DOHH2 (cell line): ENCODE measurements at regions not wholly inside any gene's neighbourhood (a gene's known extent, or its start where the extent isn't known, plus 50 kb on each side); places are given as distances from the start of the nearest gene placed in this dataset.

Source experiments
- H3F3A ChIP-seq: fragments of 200-600 bp; sonication (generic), shearing (Covaris generic); 2 replicates; pipeline ENCODE4 v1.6.0; 2016; ENCODE audit warnings: antibody characterized with exemption, mild to moderate bottlenecking; ENCODE audit not compliant: control insufficient read depth, insufficient read depth
- H3K27ac ChIP-seq: fragments of 200-600 bp; sonication (generic); 2 replicates; pipeline ENCODE4 v1.5.1; 2014; ENCODE audit warnings: low read depth, mild to moderate bottlenecking, low read length, moderate library complexity
- H3K27me3 ChIP-seq: fragments of 200-600 bp; sonication (generic); 2 replicates; pipeline ENCODE4 v1.6.1; 2014; ENCODE audit warnings: mild to moderate bottlenecking, low read length, mixed read lengths; ENCODE audit not compliant: control insufficient read depth
- H3K36me3 ChIP-seq: fragments of 200-600 bp; sonication (generic); 2 replicates; pipeline ENCODE4 v1.6.1; 2014; ENCODE audit warnings: mild to moderate bottlenecking, low read length, moderate library complexity, mixed read lengths; ENCODE audit not compliant: control insufficient read depth
- H3K4me1 ChIP-seq: fragments of 200-600 bp; sonication (generic); 2 replicates; pipeline ENCODE4 v1.6.1; 2014; ENCODE audit warnings: mild to moderate bottlenecking, low read length, mixed read lengths; ENCODE audit not compliant: control insufficient read depth
- H3K4me2 ChIP-seq: fragments of 200-600 bp; sonication (generic); 2 replicates; pipeline ENCODE4 v1.6.0; 2014; ENCODE audit warnings: mild to moderate bottlenecking, low read length, moderate library complexity
- H3K4me3 ChIP-seq: fragments of 200-600 bp; sonication (generic); 2 replicates; pipeline ENCODE4 v1.5.1; 2014; ENCODE audit warnings: mild to moderate bottlenecking, low read length, mixed read lengths
- H3K79me2 ChIP-seq: fragments of 200-600 bp; sonication (generic); 2 replicates; pipeline ENCODE4 v1.6.1; 2014; ENCODE audit warnings: mild to moderate bottlenecking, low read length, mixed read lengths; ENCODE audit not compliant: control insufficient read depth
- H3K9me2 ChIP-seq: fragments of 200-600 bp; sonication (generic); replicated peaks from 2 replicates; pipeline ENCODE4 v1.6.1; 2014; ENCODE audit warnings: mild to moderate bottlenecking, low read length, mixed read lengths; ENCODE audit not compliant: control insufficient read depth
- H3K9me3 ChIP-seq: fragments of 200-600 bp; sonication (generic); 2 replicates; pipeline ENCODE4 v1.6.1; 2014; ENCODE audit warnings: antibody characterized with exemption, low read length, mixed read lengths; ENCODE audit not compliant: control insufficient read depth, insufficient read depth
- H4K20me1 ChIP-seq: fragments of 200-600 bp; sonication (generic); 2 replicates; pipeline ENCODE4 v1.6.0; 2014; ENCODE audit warnings: low read depth, mild to moderate bottlenecking, antibody characterized with exemption, low read length, moderate library complexity; ENCODE audit not compliant: control insufficient read depth, insufficient read depth
- CTCF ChIP-seq: fragments of 200-600 bp; sonication (generic); IDR thresholded peaks from one replicate; pipeline ENCODE4 v1.5.1; 2014; ENCODE audit warnings: antibody characterized with exemption, mild to moderate bottlenecking, low read depth, low read length; ENCODE audit not compliant: poor library complexity, severe bottlenecking
- EZH2phosphoT487 ChIP-seq: fragments of 200-600 bp; sonication (generic); IDR thresholded peaks from 2 replicates; pipeline ENCODE4 v1.6.1; 2017; ENCODE audit warnings: borderline replicate concordance, mild to moderate bottlenecking, antibody characterized with exemption, low read length, moderate library complexity, mixed read lengths

GRCh38 chr4:156230176-156230575, 276.5 kb upstream of the CTSO start:
- Histone ChIP-seq H3K27ac (no peak overlapping the region), H3K4me3 (no peak overlapping the region), H3K79me2 (no peaks in the 10 kb centered on the region), H4K20me1 (no peaks in the 10 kb centered on the region), H3K36me3 (no peaks in the 10 kb centered on the region), H3K4me1 (no peaks in the 10 kb centered on the region), H3K9me3 (no peaks in the 10 kb centered on the region), H3K27me3 (no peaks in the 10 kb centered on the region), H3K9me2 (no peaks in the 10 kb centered on the region), H3K4me2 (no peak overlapping the region), H3F3A (no peaks in the 10 kb centered on the region)
- no peak for TF ChIP-seq CTCF
- no peak for TF ChIP-seq EZH2phosphoT487

GRCh38 chr4:156228676-156229075, 275.0 kb upstream of the CTSO start:
- no peaks in the 10 kb centered on the region for H3K9me2 ChIP-seq

GRCh38 chr4:156227321-156227720, 273.7 kb upstream of the CTSO start:
- Histone ChIP-seq H3K9me2 (no peaks in the 10 kb centered on the region), H3F3A (no peaks in the 10 kb centered on the region), H3K27ac (no peak overlapping the region), H3K79me2 (no peaks in the 10 kb centered on the region), H3K27me3 (no peaks in the 10 kb centered on the region), H3K4me1 (no peaks in the 10 kb centered on the region), H3K9me3 (no peaks in the 10 kb centered on the region), H3K4me2 (no peak overlapping the region), H4K20me1 (no peaks in the 10 kb centered on the region), H3K36me3 (no peaks in the 10 kb centered on the region), H3K4me3 (no peak overlapping the region)
- TF ChIP-seq EZH2phosphoT487 (no peak), CTCF (no peak)

More at GRCh38 chr4:156228676-156229075, 275.0 kb upstream of the CTSO start:
- TF ChIP-seq EZH2phosphoT487 = no peak
- no peak for TF ChIP-seq CTCF
- H3K27me3 ChIP-seq = no peaks in the 10 kb centered on the region
- H3K27ac ChIP-seq = no peak overlapping the region
- no peaks in the 10 kb centered on the region for H3K36me3 ChIP-seq
- no peak overlapping the region for H3K4me2 ChIP-seq
- no peaks in the 10 kb centered on the region for H4K20me1 ChIP-seq
- H3K9me3 ChIP-seq = no peaks in the 10 kb centered on the region
- H3F3A ChIP-seq = no peaks in the 10 kb centered on the region
- H3K4me1 ChIP-seq = no peaks in the 10 kb centered on the region
- no peak overlapping the region for H3K4me3 ChIP-seq
- no peaks in the 10 kb centered on the region for H3K79me2 ChIP-seq

GRCh38 chr4:156223985-156224384, 270.3 kb upstream of the CTSO start:
- Histone ChIP-seq H3K27me3 (no peaks in the 10 kb centered on the region), H3K79me2 (no peaks in the 10 kb centered on the region), H3K9me2 (no peaks in the 10 kb centered on the region), H3F3A (no peaks in the 10 kb centered on the region), H3K36me3 (no peaks in the 10 kb centered on the region), H3K9me3 (peaks cover under 1% of the 10 kb centered on the region; the same call in 1 of the 2 replicates), H3K4me3 (no peak overlapping the region), H3K4me2 (no peak overlapping the region), H3K27ac (no peak overlapping the region), H4K20me1 (no peaks in the 10 kb centered on the region), H3K4me1 (no peaks in the 10 kb centered on the region)
- TF ChIP-seq EZH2phosphoT487 (no peak), CTCF (no peak)
